Sigmoid colon (tissue), 6 donors: ENCODE measurements at regions not wholly inside any gene's neighbourhood (a gene's known extent, or its start where the extent isn't known, plus 50 kb on each side); places are given as distances from the start of the nearest gene placed in this dataset.
A peak's percentile ranks its signal among the peaks of the same experiment; 100 is the strongest.

ENCODE experiments used
- DNase-seq: peaks from one replicate; pipeline ENCODE4 v3.0.0-alpha.2; 2019
- H3K27ac ChIP-seq, 4 donors: fragments of 200-600 bp; sonication (generic); one replicate each; pipeline ENCODE4 v1.5.1; 2016 to 2019; ENCODE audit warnings: mild to moderate bottlenecking in 1 of 4
- H3K27me3 ChIP-seq, 3 donors: fragments of 200-600 bp; sonication (generic); one replicate each; pipeline ENCODE4 v1.5.1; 2019; ENCODE audit warnings: mild to moderate bottlenecking in 1 of 3
- H3K36me3 ChIP-seq, 4 donors: fragments of 200-600 bp; sonication (generic); one replicate each; pipeline ENCODE4 v1.5.1; 2016 to 2019
- H3K4me1 ChIP-seq, 4 donors: fragments of 200-600 bp; sonication (generic); one replicate each; pipeline ENCODE4 v1.5.1; 2017 to 2019
- H3K4me3 ChIP-seq, 4 donors: fragments of 200-600 bp; sonication (generic); one replicate each; pipeline ENCODE4 v1.5.1; 2017 to 2019; ENCODE audit warnings: mild to moderate bottlenecking in 2 of 4, moderate library complexity in 1 of 4
- H3K9me3 ChIP-seq, 4 donors: fragments of 200-600 bp in 3 of 4; sonication (generic) in 3 of 4; one replicate each; pipeline versions ENCODE4 v1.5.1 to v1.6.1; 2013 to 2019
- EP300 ChIP-seq, 4 donors: sonication (generic); formaldehyde crosslinking; IDR thresholded peaks; one replicate each; pipeline ENCODE4 v1.6.1; 2017; ENCODE audit warnings: antibody characterized with exemption in 4 of 4
- POLR2A ChIP-seq, 2 donors: fragments of 450-650 bp; IDR thresholded peaks; one replicate each; pipeline ENCODE4 v1.6.1; 2016; ENCODE audit warnings: antibody characterized with exemption in 2 of 2, mild to moderate bottlenecking in 2 of 2, moderate library complexity in 2 of 2
- POLR2AphosphoS5 ChIP-seq, 4 donors: sonication (generic); formaldehyde crosslinking; IDR thresholded peaks; one replicate each; pipeline ENCODE4 v1.6.1; 2017; ENCODE audit warnings: antibody characterized with exemption in 4 of 4
- WGBS, 2 donors: extraction: QIAGEN DNeasy Blood & Tissue Kit; methylation state at CpG; one replicate each; pipeline ENCODE4 v1.1.7; 2013; 5-methylcytosine and 5-hydroxymethylcytosine counted together
- intact Hi-C: fragments of 100-400 bp; cut with DNase I; formaldehyde crosslinking; loops from one replicate; pipeline ENCODE4 v1.15.1; 2023
- TF ChIP-seq, protein P1 (sequence below), 4 experiments: fragments of 450-650 bp in 3 of 4; fragments of 200-600 bp in 1 of 4; IDR thresholded peaks; one replicate each; pipeline ENCODE4 v1.5.1; 2016 to 2019; ENCODE audit warnings: antibody characterized with exemption in 4 of 4, mild to moderate bottlenecking in 3 of 4, moderate library complexity in 2 of 4
- donor health status: healthy with polysubstance abuse.
- donor health status: healthy.

DNA sequence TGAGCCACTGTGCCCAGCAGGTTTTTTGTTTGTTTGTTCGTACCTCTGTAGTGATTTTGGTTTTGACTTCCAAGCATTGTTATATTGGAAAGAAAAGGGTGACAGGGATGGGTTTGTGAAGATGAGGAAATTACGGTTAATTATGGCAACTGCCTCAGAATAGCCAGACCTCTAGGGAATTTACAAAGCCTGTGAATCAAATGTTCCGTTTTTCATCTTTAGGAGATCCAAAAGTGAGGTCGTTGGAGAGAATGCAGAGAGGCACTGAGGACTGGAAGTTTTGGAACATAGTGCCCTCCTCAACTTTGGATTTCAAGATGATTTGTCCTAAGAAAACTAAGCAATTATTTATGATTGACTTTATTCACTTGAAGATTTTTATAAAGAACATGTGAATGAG, 54.5 kb upstream of the EVL start:
- DNase-seq = no peak
- Histone ChIP-seq H3K36me3 (no peaks in the 10 kb centered on the region), H3K9me3 (no peaks in the 10 kb centered on the region), H3K4me3 (no peak overlapping the region), H3K27ac (no peak overlapping the region), H3K27me3 (no peaks in the 10 kb centered on the region), H3K4me1 (no peaks in the 10 kb centered on the region)
- TF ChIP-seq, protein P1, sequence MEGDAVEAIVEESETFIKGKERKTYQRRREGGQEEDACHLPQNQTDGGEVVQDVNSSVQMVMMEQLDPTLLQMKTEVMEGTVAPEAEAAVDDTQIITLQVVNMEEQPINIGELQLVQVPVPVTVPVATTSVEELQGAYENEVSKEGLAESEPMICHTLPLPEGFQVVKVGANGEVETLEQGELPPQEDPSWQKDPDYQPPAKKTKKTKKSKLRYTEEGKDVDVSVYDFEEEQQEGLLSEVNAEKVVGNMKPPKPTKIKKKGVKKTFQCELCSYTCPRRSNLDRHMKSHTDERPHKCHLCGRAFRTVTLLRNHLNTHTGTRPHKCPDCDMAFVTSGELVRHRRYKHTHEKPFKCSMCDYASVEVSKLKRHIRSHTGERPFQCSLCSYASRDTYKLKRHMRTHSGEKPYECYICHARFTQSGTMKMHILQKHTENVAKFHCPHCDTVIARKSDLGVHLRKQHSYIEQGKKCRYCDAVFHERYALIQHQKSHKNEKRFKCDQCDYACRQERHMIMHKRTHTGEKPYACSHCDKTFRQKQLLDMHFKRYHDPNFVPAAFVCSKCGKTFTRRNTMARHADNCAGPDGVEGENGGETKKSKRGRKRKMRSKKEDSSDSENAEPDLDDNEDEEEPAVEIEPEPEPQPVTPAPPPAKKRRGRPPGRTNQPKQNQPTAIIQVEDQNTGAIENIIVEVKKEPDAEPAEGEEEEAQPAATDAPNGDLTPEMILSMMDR (IDR thresholded peaks at IDR 0.05) = no peak
- TF ChIP-seq POLR2AphosphoS5 (IDR thresholded peaks at IDR 0.05) (peak in 1 of 4 donors; percentile 14), EP300 (IDR thresholded peaks at IDR 0.05) (no peak), POLR2A (IDR thresholded peaks at IDR 0.05) (no peak)
- WGBS, 2 donors = 70 to 76% methylated on average over 4 of the region's 4 CpGs
- intact Hi-C loops = no loop called here

DNA sequence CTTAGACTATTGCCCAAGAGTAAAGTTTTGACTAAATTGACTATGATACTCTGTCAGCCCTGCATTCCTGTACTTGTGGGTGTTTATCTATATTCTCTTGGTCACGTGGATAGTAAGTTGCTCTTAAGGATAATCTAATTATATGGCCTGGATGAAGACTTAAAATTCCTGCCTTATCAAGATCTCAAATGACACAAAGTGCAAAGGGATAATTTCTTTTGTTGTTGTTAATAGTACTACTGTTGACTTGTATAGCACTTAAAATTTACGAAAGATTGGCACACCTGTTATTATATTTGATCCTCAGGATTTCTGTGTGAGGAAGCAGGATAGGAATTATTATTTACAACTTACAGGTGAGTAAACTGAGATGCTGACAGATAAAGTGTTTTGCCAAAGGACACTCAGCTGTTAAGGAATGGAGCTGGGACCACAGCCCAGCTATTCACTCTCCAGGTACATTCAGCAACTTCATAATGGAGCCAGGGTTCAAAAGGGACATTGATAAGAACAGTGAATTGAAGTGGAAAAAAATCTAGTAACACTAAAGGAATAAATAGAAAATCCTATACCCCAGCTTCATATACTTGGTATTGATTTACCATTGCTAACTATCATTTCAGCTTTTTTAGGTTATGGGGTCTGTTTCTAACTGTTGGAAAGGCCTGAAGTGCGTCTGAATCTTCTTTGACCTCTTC, 53.4 kb upstream of the EVL start:
- TF ChIP-seq POLR2A (IDR thresholded peaks at IDR 0.05) = no peak
- TF ChIP-seq, protein P1 (IDR thresholded peaks at IDR 0.05) = no peak
- no peak for TF ChIP-seq EP300 (IDR thresholded peaks at IDR 0.05)
- no peak for TF ChIP-seq POLR2AphosphoS5 (IDR thresholded peaks at IDR 0.05)
- Histone ChIP-seq H3K4me1 (no peaks in the 10 kb centered on the region), H3K4me3 (no peak overlapping the region), H3K9me3 (no peaks in the 10 kb centered on the region), H3K27me3 (no peaks in the 10 kb centered on the region), H3K36me3 (no peaks in the 10 kb centered on the region), H3K27ac (no peak overlapping the region)
- no peak for DNase-seq
- 36 to 78% methylated on average over 3 of the region's 3 CpGs for WGBS, 2 donors
- intact Hi-C loops = no loop called here

DNA sequence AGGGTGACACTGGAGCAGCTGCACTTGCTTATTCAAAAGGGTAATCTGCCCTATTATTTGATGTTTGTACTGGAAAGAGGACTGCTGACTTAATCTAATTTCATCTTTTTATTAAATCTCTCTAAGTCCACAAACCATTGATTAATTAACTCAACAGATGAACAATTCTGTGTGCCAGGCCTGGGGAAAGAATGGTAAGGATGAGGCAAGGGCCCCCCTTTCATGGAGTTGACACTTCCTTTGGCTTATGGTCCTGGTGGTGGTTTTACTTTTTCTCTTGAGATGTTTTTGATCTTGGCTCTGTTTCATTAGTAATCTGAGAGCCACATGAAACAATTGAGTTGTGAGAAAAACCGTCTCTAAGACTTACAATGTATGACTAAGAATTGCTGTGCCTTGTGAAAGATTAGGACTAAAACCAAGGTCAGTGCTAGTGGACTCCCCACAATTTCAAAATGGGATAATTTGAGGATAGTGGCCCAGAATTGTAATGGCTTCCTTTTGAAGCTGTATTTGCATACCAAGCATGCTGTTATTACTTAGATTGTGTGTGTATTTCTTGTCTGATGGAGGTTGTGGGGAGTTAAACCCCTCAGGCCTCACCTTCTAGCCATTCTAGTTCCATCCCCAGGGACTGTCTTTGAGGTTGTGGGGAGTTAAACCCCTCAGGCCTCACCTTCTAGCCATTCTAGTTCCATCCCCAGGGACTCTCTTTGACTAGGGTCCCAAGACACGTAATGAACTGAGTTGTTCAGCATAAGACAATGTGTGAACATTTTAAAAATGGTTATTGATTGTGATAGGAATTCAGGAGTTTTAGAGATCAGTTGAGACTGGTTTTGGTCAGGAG, 52.5 kb upstream of the EVL start:
- no peak overlapping the region for H3K4me3 ChIP-seq
- intact Hi-C loops = no loop called here
- no peak for TF ChIP-seq EP300 (IDR thresholded peaks at IDR 0.05)
- TF ChIP-seq, protein P1 (IDR thresholded peaks at IDR 0.05) = no peak
- no peaks in the 10 kb centered on the region for H3K9me3 ChIP-seq
- WGBS, 2 donors = 72 to 82% methylated on average over 2 of the region's 2 CpGs
- no peak for DNase-seq
- no peak overlapping the region for H3K27ac ChIP-seq
- no peaks in the 10 kb centered on the region for H3K36me3 ChIP-seq
- H3K4me1 ChIP-seq = no peaks in the 10 kb centered on the region
- H3K27me3 ChIP-seq = no peaks in the 10 kb centered on the region

DNA sequence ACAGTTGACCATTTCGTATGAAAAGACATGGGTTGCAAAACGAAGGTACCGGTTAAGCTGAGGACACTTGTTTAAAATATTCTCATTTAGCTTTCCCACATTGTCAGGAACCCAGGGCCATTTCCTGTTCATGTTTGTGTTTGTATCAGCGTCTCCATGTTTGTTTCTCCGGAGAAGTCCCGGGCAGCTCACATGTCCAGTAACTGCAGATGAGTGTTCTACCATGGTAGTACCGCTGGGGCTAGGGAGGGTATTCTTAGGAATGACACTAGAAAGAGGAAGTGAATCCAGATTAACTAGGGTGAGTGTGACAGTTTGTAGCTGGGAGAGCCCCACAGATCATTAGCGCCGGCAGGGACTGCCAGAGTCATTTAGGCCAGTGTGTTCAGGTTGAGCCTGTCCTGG, 50.0 kb upstream of the EVL start:
- DNase-seq = no peak
- TF ChIP-seq, protein P1 (IDR thresholded peaks at IDR 0.05) = no peak
- TF ChIP-seq EP300 (IDR thresholded peaks at IDR 0.05) (no peak), POLR2AphosphoS5 (IDR thresholded peaks at IDR 0.05) (no peak), POLR2A (IDR thresholded peaks at IDR 0.05) (no peak)
- Histone ChIP-seq H3K27ac (no peak overlapping the region), H3K36me3 (no peaks in the 10 kb centered on the region), H3K27me3 (no peaks in the 10 kb centered on the region), H3K4me3 (no peak overlapping the region), H3K9me3 (no peaks in the 10 kb centered on the region), H3K4me1 (peaks cover 0 to 22% (median 17%) of the 10 kb centered on the region in 4 donors)
- intact Hi-C loops = no loop called here
- 72 to 75% methylated on average over 9 of the region's 9 CpGs for WGBS, 2 donors
